Activated naive CD4-positive, alpha-beta T cell treated with anti-CD3 and anti-CD28 coated beads, Interleukin-2, amount 50 U/mL, for 24 hours (primary cell): ENCODE measurements at regions not wholly inside any gene's neighbourhood (a gene's known extent, or its start where the extent isn't known, plus 50 kb on each side); places are given as distances from the start of the nearest gene placed in this dataset.

ENCODE experiments used
- H3K27ac Mint-ChIP-seq: one replicate; pipeline ENCODE4 v1.8.0; 2021; ENCODE audit warnings: mild to moderate bottlenecking, mixed read lengths
- H3K27me3 Mint-ChIP-seq: one replicate; pipeline ENCODE4 v1.8.0; 2021; ENCODE audit warnings: mixed read lengths
- H3K36me3 Mint-ChIP-seq: one replicate; pipeline ENCODE4 v1.8.0; 2021; ENCODE audit warnings: mixed read lengths
- H3K4me1 Mint-ChIP-seq: one replicate; pipeline ENCODE4 v1.8.0; 2021; ENCODE audit warnings: mixed read lengths
- H3K4me3 Mint-ChIP-seq: one replicate; pipeline ENCODE4 v1.8.0; 2021; ENCODE audit warnings: mild to moderate bottlenecking, mixed read lengths
- H3K9me3 Mint-ChIP-seq: one replicate; pipeline ENCODE4 v1.8.0; 2021; ENCODE audit warnings: mixed read lengths

- H3K27ac Mint-ChIP-seq: no peak overlapping the region
- H3K36me3 Mint-ChIP-seq: no peaks in the 10 kb centered on the region
- no peaks in the 10 kb centered on the region for H3K4me1 Mint-ChIP-seq
- no peak overlapping the region for H3K4me3 Mint-ChIP-seq
- no peaks in the 10 kb centered on the region for H3K9me3 Mint-ChIP-seq
- H3K27me3 Mint-ChIP-seq: no peaks in the 10 kb centered on the region
These were observed 502.5 kb upstream of the GOLIM4 start for GRCh38 chr3:168598250-168598649.

DNA sequence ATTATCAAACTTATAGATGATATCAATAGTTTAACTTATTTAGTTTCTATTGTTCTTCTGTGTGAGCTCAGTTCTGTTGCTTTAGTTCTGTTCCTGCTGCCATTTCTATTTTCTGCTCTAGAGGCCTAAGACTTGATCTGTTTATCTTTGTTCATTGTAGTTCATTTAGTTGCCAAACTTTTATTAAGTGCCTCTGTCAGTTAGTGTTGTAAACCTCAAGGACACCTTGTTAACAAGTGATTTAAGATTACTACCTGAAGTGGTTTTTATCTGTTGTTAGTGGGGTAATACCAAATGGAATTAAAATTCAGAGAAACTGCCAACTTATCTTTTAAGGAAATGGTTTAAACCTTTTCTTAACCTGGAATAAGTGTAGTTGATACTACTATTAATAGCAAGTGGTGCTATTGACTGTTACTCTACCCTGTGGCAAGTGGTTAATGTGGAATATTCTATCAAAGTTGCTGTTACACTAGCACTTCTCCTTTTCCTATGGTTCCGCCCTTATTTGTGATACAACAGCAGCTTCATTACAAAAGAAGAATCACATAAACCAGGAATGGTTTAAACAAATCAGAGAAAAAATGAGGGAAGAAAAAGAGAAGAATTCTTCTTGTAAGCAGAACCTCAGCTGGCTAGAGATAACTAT, 500.6 kb upstream of the GOLIM4 start:
- Mint-ChIP-seq H3K4me1 (no peaks in the 10 kb centered on the region), H3K27me3 (peaks cover 1% of the 10 kb centered on the region), H3K4me3 (no peak overlapping the region), H3K36me3 (no peaks in the 10 kb centered on the region), H3K9me3 (no peaks in the 10 kb centered on the region), H3K27ac (no peak overlapping the region)

DNA sequence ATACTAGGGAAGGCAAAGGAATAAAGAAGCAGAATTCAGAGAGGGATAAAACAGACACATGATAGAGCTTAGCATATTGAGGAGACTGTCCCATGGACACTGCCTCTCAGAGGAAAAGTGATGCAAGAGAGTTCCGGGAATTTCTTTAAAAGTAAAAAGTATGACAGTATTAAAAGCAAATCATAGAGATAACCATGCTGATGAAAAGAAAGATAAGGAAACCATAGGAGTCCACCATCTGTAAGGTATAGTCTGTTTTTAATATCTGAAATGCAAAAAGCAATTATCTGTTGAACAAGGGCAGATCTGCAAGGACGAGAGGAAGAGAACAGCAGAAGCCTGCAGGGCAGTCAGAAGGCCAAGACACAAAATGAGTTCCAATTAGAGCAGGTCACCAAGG, 495.9 kb upstream of the GOLIM4 start:
- peaks cover 1% of the 10 kb centered on the region for H3K27me3 Mint-ChIP-seq
- H3K27ac Mint-ChIP-seq: no peak overlapping the region
- no peaks in the 10 kb centered on the region for H3K4me1 Mint-ChIP-seq
- no peak overlapping the region for H3K4me3 Mint-ChIP-seq
- no peaks in the 10 kb centered on the region for H3K9me3 Mint-ChIP-seq
- no peaks in the 10 kb centered on the region for H3K36me3 Mint-ChIP-seq

- Mint-ChIP-seq H3K9me3 (no peaks in the 10 kb centered on the region), H3K27ac (no peak overlapping the region), H3K4me3 (no peak overlapping the region), H3K4me1 (no peaks in the 10 kb centered on the region), H3K36me3 (no peaks in the 10 kb centered on the region), H3K27me3 (peaks cover 1% of the 10 kb centered on the region)
These were observed 493.7 kb upstream of the GOLIM4 start for GRCh38 chr3:168589376-168589775.

- H3K9me3 Mint-ChIP-seq: no peaks in the 10 kb centered on the region
- H3K36me3 Mint-ChIP-seq: no peaks in the 10 kb centered on the region
- H3K27me3 Mint-ChIP-seq: no peaks in the 10 kb centered on the region
- no peaks in the 10 kb centered on the region for H3K4me1 Mint-ChIP-seq
- H3K27ac Mint-ChIP-seq: no peak overlapping the region
- no peak overlapping the region for H3K4me3 Mint-ChIP-seq
These were observed 489.8 kb upstream of the GOLIM4 start for GRCh38 chr3:168585544-168585943.

- H3K4me1 Mint-ChIP-seq: no peaks in the 10 kb centered on the region
- no peak overlapping the region for H3K27ac Mint-ChIP-seq
- H3K27me3 Mint-ChIP-seq: no peaks in the 10 kb centered on the region
- no peak overlapping the region for H3K4me3 Mint-ChIP-seq
- H3K9me3 Mint-ChIP-seq: no peaks in the 10 kb centered on the region
- H3K36me3 Mint-ChIP-seq: no peaks in the 10 kb centered on the region
These were observed 488.3 kb upstream of the GOLIM4 start for GRCh38 chr3:168583977-168584376.

GRCh38 chr3:168582503-168582902, 486.8 kb upstream of the GOLIM4 start:
- H3K9me3 Mint-ChIP-seq: no peaks in the 10 kb centered on the region
- no peaks in the 10 kb centered on the region for H3K27me3 Mint-ChIP-seq
- no peaks in the 10 kb centered on the region for H3K36me3 Mint-ChIP-seq
- H3K27ac Mint-ChIP-seq: no peak overlapping the region
- no peak overlapping the region for H3K4me3 Mint-ChIP-seq
- no peaks in the 10 kb centered on the region for H3K4me1 Mint-ChIP-seq

- H3K4me3 Mint-ChIP-seq: no peak overlapping the region
- H3K9me3 Mint-ChIP-seq: no peaks in the 10 kb centered on the region
- no peaks in the 10 kb centered on the region for H3K27me3 Mint-ChIP-seq
- no peaks in the 10 kb centered on the region for H3K36me3 Mint-ChIP-seq
- H3K4me1 Mint-ChIP-seq: no peaks in the 10 kb centered on the region
- H3K27ac Mint-ChIP-seq: no peak overlapping the region
These were observed 486.1 kb upstream of the GOLIM4 start for GRCh38 chr3:168581771-168582225.

- Mint-ChIP-seq H3K27me3 (no peaks in the 10 kb centered on the region), H3K9me3 (no peaks in the 10 kb centered on the region), H3K4me1 (no peaks in the 10 kb centered on the region), H3K4me3 (no peak overlapping the region), H3K27ac (no peak overlapping the region), H3K36me3 (no peaks in the 10 kb centered on the region)
These were observed 483.3 kb upstream of the GOLIM4 start for GRCh38 chr3:168579010-168579409.

- H3K4me1 Mint-ChIP-seq: no peaks in the 10 kb centered on the region
- no peaks in the 10 kb centered on the region for H3K9me3 Mint-ChIP-seq
- H3K27me3 Mint-ChIP-seq: no peaks in the 10 kb centered on the region
- H3K36me3 Mint-ChIP-seq: no peaks in the 10 kb centered on the region
- H3K27ac Mint-ChIP-seq: no peak overlapping the region
- H3K4me3 Mint-ChIP-seq: no peak overlapping the region
These were observed 480.0 kb upstream of the GOLIM4 start for GRCh38 chr3:168575750-168576149.

- Mint-ChIP-seq H3K27ac (no peak overlapping the region), H3K4me1 (no peaks in the 10 kb centered on the region), H3K36me3 (no peaks in the 10 kb centered on the region), H3K9me3 (no peaks in the 10 kb centered on the region), H3K27me3 (no peaks in the 10 kb centered on the region), H3K4me3 (no peak overlapping the region)
These were observed 478.9 kb upstream of the GOLIM4 start for GRCh38 chr3:168574455-168575158.

DNA sequence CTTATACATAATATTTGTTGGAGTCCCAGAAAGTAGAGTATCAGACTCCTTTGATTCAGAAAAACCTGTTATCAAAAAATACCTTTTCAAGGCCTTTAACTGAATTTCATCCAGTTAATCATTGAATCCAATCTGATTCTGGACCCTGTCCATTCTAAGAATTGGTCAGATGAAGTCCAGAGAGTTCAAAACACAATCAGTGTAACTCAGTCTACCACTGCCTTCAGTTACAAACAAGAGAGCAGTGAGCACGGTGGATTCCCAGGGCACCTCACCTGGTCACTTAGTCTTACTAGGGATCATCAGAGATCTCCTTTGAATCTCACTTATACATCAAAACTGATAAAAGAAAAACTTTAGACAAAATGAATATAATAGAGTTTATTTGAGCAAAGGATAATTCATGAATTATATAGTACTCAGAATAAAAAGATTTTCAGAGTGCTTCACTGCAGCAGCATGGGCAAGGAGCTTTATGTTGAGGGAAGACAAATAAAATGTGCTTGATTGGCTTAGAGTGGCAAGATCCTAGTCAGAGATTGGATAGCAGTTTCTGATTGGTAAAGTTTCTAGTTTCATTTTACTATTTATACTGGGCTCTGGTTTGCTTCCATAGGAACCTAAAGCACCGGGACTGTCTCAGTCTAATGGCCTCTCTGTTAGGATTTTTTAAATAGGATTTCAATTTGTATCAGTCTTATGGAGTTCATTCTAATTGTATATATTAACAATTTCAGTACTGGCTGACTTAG, 474.9 kb upstream of the GOLIM4 start:
- H3K9me3 Mint-ChIP-seq: peaks cover 4% of the 10 kb centered on the region
- H3K36me3 Mint-ChIP-seq: no peaks in the 10 kb centered on the region
- H3K4me1 Mint-ChIP-seq: no peaks in the 10 kb centered on the region
- H3K4me3 Mint-ChIP-seq: no peak overlapping the region
- H3K27ac Mint-ChIP-seq: no peak overlapping the region
- no peaks in the 10 kb centered on the region for H3K27me3 Mint-ChIP-seq

GRCh38 chr3:168558728-168559411, 463.1 kb upstream of the GOLIM4 start:
- Mint-ChIP-seq H3K9me3 (peaks cover 3% of the 10 kb centered on the region), H3K4me1 (no peaks in the 10 kb centered on the region), H3K4me3 (no peak overlapping the region), H3K36me3 (no peaks in the 10 kb centered on the region), H3K27ac (no peak overlapping the region), H3K27me3 (no peaks in the 10 kb centered on the region)

GRCh38 chr3:168552251-168552650, 456.5 kb upstream of the GOLIM4 start:
- no peak overlapping the region for H3K4me3 Mint-ChIP-seq
- no peaks in the 10 kb centered on the region for H3K27me3 Mint-ChIP-seq
- H3K9me3 Mint-ChIP-seq: peaks cover 10% of the 10 kb centered on the region
- no peaks in the 10 kb centered on the region for H3K36me3 Mint-ChIP-seq
- no peak overlapping the region for H3K27ac Mint-ChIP-seq
- no peaks in the 10 kb centered on the region for H3K4me1 Mint-ChIP-seq

DNA sequence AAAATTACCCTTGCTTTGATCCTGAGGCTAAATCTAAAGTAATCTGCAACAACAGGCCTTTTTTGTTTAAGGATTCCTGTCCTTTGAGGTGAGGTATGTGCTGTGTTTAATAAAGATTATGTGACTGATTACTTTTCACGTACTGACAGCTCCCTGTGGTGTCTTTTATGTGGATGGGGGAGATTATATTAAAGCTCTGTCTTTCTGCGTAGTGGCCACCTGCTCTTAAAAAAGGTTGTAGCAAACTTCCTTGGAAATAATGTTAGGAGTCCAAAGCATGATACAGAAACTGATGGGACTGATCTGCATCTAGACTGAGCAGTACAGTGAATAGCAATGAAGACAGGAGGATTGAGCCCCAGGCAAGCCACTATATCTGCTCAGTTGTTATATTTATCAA, 453.0 kb upstream of the GOLIM4 start:
- Mint-ChIP-seq H3K4me1 (no peaks in the 10 kb centered on the region), H3K27ac (no peak overlapping the region), H3K27me3 (no peaks in the 10 kb centered on the region), H3K9me3 (peaks cover 10% of the 10 kb centered on the region), H3K4me3 (no peak overlapping the region), H3K36me3 (no peaks in the 10 kb centered on the region)

DNA sequence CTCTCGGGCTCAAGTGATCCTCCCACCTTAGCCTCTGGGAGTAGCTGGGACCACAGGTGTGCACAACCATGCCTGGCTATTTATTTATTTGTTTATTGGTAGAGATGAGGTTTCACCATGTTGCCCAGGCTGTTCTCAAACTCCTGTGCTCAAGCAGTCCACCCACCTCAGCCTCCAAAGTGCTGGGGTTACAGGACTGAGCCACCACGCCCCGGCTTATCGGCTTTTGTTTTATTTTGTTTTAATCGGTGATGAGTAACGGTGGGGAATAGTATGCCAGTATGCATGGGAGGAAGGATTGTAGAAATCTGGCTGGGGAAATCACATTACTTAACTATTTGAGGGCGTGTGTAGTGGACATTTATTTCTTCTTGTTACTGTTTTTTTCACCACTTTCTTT, 451.0 kb upstream of the GOLIM4 start:
- no peaks in the 10 kb centered on the region for H3K36me3 Mint-ChIP-seq
- no peaks in the 10 kb centered on the region for H3K27me3 Mint-ChIP-seq
- H3K4me1 Mint-ChIP-seq: no peaks in the 10 kb centered on the region
- no peak overlapping the region for H3K4me3 Mint-ChIP-seq
- H3K27ac Mint-ChIP-seq: no peak overlapping the region
- H3K9me3 Mint-ChIP-seq: peaks cover 18% of the 10 kb centered on the region
